KMS-11 (cell line): ENCODE measurements at regions not wholly inside any gene's neighbourhood (a gene's known extent, or its start where the extent isn't known, plus 50 kb on each side); places are given as distances from the start of the nearest gene placed in this dataset.
"Not testable (repeated sequence)": the region's sequence is repeated elsewhere in the genome, so short reads cannot be mapped to it uniquely, and the experiment has no call there.

Source experiments
- H2AFZ ChIP-seq: fragments of 200-600 bp; sonication (generic); 2 replicates; pipeline ENCODE4 v1.6.1; 2016; ENCODE audit warnings: antibody characterized with exemption, mixed run types, low read depth
- H3K27ac ChIP-seq: fragments of 200-600 bp; sonication (generic); 2 replicates; pipeline ENCODE4 v1.6.1; 2016; ENCODE audit warnings: mild to moderate bottlenecking, mixed run types
- H3K27me3 ChIP-seq: fragments of 200-600 bp; sonication (generic); 2 replicates; pipeline ENCODE4 v1.6.1; 2017; ENCODE audit warnings: mild to moderate bottlenecking, low read depth, mixed run types, moderate library complexity; ENCODE audit not compliant: insufficient read depth
- H3K36me3 ChIP-seq: fragments of 200-600 bp; sonication (generic); 2 replicates; pipeline ENCODE4 v1.6.1; 2017; ENCODE audit warnings: mild to moderate bottlenecking, mixed run types; ENCODE audit not compliant: insufficient read depth
- H3K4me1 ChIP-seq: fragments of 200-600 bp; sonication (generic); 2 replicates; pipeline ENCODE4 v1.6.1; 2016; ENCODE audit warnings: mild to moderate bottlenecking, low read depth, mixed run types; ENCODE audit not compliant: poor library complexity, severe bottlenecking
- H3K4me2 ChIP-seq: fragments of 200-600 bp; sonication (generic); 2 replicates; pipeline ENCODE4 v1.7.0; 2016; ENCODE audit warnings: mild to moderate bottlenecking, mixed run types
- H3K4me3 ChIP-seq: fragments of 200-600 bp; sonication (generic); IDR thresholded peaks from 2 replicates; pipeline ENCODE4 v1.6.1; 2017; ENCODE audit warnings: low read depth, low read length, mixed read lengths; ENCODE audit not compliant: insufficient read depth
- H3K79me2 ChIP-seq: fragments of 200-600 bp; sonication (generic); 2 replicates; pipeline ENCODE4 v1.6.1; 2016; ENCODE audit warnings: low read depth, mixed run types; ENCODE audit not compliant: insufficient read depth
- H3K9ac ChIP-seq: fragments of 200-600 bp; sonication (generic); 2 replicates; pipeline ENCODE4 v1.6.1; 2016; ENCODE audit warnings: mild to moderate bottlenecking, mixed run types
- H4K20me1 ChIP-seq: fragments of 200-600 bp; sonication (generic); 2 replicates; pipeline ENCODE4 v1.6.1; 2016; ENCODE audit warnings: mild to moderate bottlenecking, mixed run types; ENCODE audit not compliant: insufficient read depth
- TF ChIP-seq, protein P1 (sequence below): fragments of 200-600 bp; sonication (generic); conservative IDR thresholded peaks from 2 replicates; pipeline ENCODE4 v1.6.1; 2017; ENCODE audit warnings: low read depth, mild to moderate bottlenecking, antibody characterized with exemption, low read length, moderate library complexity, mixed read lengths

- H2AFZ ChIP-seq: no peak overlapping the region
Measured at GRCh38 chr12:58703866-58704265, 216.4 kb downstream of the LRIG3 start.

DNA sequence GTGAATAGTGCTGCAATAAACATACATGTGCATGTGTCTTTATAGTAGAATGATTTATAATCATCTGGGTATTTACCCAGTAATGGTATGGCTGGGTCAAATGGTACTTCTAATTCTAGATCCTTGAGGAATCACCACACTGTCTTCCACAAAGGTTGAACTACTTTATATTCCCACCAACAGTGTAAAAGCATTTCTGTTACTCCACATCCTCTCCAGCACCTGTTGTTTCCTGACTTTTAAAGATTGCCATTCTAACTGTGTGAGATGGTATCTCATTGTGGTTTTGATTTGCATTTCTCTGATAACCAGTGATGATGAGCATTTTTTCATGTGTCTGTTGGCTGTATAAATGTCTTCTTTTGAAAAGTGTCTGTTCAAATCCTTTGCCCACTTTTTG is 215.5 kb downstream of the LRIG3 start:
- H2AFZ ChIP-seq, H4K20me1 ChIP-seq, H3K79me2 ChIP-seq, H3K36me3 ChIP-seq, H3K27me3 ChIP-seq, H3K9ac ChIP-seq, H3K4me1 ChIP-seq, H3K4me3 ChIP-seq, H3K4me2 ChIP-seq, H3K27ac ChIP-seq: not testable (repeated sequence)

More at GRCh38 chr12:58703866-58704265, 216.4 kb downstream of the LRIG3 start:
- TF ChIP-seq, protein P1, sequence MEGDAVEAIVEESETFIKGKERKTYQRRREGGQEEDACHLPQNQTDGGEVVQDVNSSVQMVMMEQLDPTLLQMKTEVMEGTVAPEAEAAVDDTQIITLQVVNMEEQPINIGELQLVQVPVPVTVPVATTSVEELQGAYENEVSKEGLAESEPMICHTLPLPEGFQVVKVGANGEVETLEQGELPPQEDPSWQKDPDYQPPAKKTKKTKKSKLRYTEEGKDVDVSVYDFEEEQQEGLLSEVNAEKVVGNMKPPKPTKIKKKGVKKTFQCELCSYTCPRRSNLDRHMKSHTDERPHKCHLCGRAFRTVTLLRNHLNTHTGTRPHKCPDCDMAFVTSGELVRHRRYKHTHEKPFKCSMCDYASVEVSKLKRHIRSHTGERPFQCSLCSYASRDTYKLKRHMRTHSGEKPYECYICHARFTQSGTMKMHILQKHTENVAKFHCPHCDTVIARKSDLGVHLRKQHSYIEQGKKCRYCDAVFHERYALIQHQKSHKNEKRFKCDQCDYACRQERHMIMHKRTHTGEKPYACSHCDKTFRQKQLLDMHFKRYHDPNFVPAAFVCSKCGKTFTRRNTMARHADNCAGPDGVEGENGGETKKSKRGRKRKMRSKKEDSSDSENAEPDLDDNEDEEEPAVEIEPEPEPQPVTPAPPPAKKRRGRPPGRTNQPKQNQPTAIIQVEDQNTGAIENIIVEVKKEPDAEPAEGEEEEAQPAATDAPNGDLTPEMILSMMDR: no peak
- Histone ChIP-seq H3K4me1 (no peaks in the 10 kb centered on the region), H3K79me2 (no peaks in the 10 kb centered on the region), H3K36me3 (no peaks in the 10 kb centered on the region), H4K20me1 (no peaks in the 10 kb centered on the region), H3K27me3 (no peaks in the 10 kb centered on the region), H3K4me2 (no peak overlapping the region), H3K4me3 (no peak overlapping the region), H3K9ac (no peak overlapping the region), H3K27ac (no peak overlapping the region)

DNA sequence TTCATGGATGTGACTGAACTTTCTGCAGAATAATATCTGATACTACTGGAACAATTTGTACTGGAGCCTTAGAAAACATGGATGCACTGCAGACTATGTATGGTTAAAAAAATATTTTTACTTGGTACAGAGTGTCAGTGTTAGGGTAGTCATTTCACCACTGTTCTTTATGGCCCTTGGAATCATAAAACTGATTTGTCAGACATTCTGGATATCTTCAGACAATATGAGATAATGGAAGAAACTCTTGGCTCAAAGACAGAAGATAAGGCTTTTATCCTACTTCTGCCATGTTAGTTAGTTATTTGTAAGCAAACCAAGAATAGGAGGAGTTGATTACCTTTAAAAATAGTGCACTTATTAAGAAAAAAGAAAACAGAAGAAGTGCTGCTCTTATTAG is 209.4 kb downstream of the LRIG3 start:
- no peak overlapping the region for H3K9ac ChIP-seq
- H3K27me3 ChIP-seq: no peaks in the 10 kb centered on the region
- no peaks in the 10 kb centered on the region for H3K36me3 ChIP-seq
- H3K79me2 ChIP-seq: no peaks in the 10 kb centered on the region
- H3K4me1 ChIP-seq: no peaks in the 10 kb centered on the region
- H2AFZ ChIP-seq: no peak overlapping the region
- TF ChIP-seq, protein P1: no peak
- H3K4me3 ChIP-seq: no peak overlapping the region
- H3K27ac ChIP-seq: no peak overlapping the region
- no peak overlapping the region for H3K4me2 ChIP-seq
- H4K20me1 ChIP-seq: no peaks in the 10 kb centered on the region

- H3K4me3 ChIP-seq: no peak overlapping the region
- H3K27ac ChIP-seq: no peak overlapping the region
- H3K27me3 ChIP-seq: no peaks in the 10 kb centered on the region
- no peaks in the 10 kb centered on the region for H3K79me2 ChIP-seq
- H3K36me3 ChIP-seq: no peaks in the 10 kb centered on the region
- H3K4me2 ChIP-seq: no peak overlapping the region
- no peaks in the 10 kb centered on the region for H4K20me1 ChIP-seq
- no peaks in the 10 kb centered on the region for H3K4me1 ChIP-seq
- no peak overlapping the region for H3K9ac ChIP-seq
- TF ChIP-seq, protein P1: no peak
- no peak overlapping the region for H2AFZ ChIP-seq
Measured at GRCh38 chr12:58711974-58712373, 208.3 kb downstream of the LRIG3 start.

DNA sequence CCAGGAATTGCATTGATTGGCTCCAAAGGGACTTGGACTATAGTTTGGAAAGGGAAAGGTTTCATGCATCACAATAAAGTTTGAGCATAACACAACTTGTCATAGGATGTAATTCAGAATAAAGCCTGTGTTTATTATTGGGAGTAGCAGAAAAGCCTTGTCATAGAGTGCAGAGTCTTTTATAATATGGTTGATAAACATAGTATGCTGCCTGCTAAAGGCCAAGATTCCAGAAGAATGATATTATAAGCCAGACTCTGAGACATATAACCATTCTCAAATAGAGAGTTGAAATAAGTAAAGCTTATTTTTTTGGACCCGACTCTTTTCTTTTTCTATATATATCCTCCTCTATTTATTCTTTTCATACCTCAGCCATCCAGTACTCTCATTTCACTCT is 207.3 kb downstream of the LRIG3 start:
- Histone ChIP-seq H3K4me3 (no peak overlapping the region), H2AFZ (no peak overlapping the region), H3K79me2 (no peaks in the 10 kb centered on the region), H3K36me3 (no peaks in the 10 kb centered on the region), H3K4me1 (no peaks in the 10 kb centered on the region), H3K27ac (no peak overlapping the region), H3K27me3 (no peaks in the 10 kb centered on the region), H4K20me1 (no peaks in the 10 kb centered on the region), H3K4me2 (no peak overlapping the region), H3K9ac (no peak overlapping the region)
- TF ChIP-seq, protein P1: no peak
